ENCODE measurements at regions not wholly inside any gene's neighbourhood (a gene's known extent, or its start where the extent isn't known, plus 50 kb on each side); places are given as distances from the start of the nearest gene placed in this dataset.

GRCh38 chr4:13865871-13866669, 238.5 kb upstream of the BOD1L1 start:
- DNase-seq (ENCODE audit: low spot score), result no peak
- in situ Hi-C loops (cut with MboI; ENCODE audit: low pct_unique_long_range_greater_than_20kb, low sequenced_read_pairs, unreplicated experiment), result no loop called here
- no peak for TF ChIP-seq CTCF (IDR thresholded peaks at IDR 0.05; ENCODE audit: extremely low read depth, insufficient read depth, missing control alignments)

- DNase-seq (ENCODE audit: low spot score), result no peak
- in situ Hi-C loops (cut with MboI; ENCODE audit: low pct_unique_long_range_greater_than_20kb, low sequenced_read_pairs, unreplicated experiment), result no loop called here
Measured at GRCh38 chr4:13866881-13867280, 239.4 kb upstream of the BOD1L1 start.

GRCh38 chr4:13872155-13872554, 244.6 kb upstream of the BOD1L1 start:
- in situ Hi-C loops (cut with MboI; ENCODE audit: low pct_unique_long_range_greater_than_20kb, low sequenced_read_pairs, unreplicated experiment), result no loop called here
- TF ChIP-seq CTCF (IDR thresholded peaks at IDR 0.05; ENCODE audit: extremely low read depth, insufficient read depth, missing control alignments), result no peak
- DNase-seq (ENCODE audit: low spot score), result no peak

More at GRCh38 chr4:13866881-13867280, 239.4 kb upstream of the BOD1L1 start:
- no peak for TF ChIP-seq CTCF (IDR thresholded peaks at IDR 0.05; ENCODE audit: extremely low read depth, insufficient read depth, missing control alignments)

GRCh38 chr4:13872955-13873354, 245.4 kb upstream of the BOD1L1 start:
- no peak for TF ChIP-seq CTCF (IDR thresholded peaks at IDR 0.05; ENCODE audit: extremely low read depth, insufficient read depth, missing control alignments)
- no peak for DNase-seq (ENCODE audit: low spot score)
- in situ Hi-C loops (cut with MboI; ENCODE audit: low pct_unique_long_range_greater_than_20kb, low sequenced_read_pairs, unreplicated experiment), result no loop called here

- no peak for DNase-seq (ENCODE audit: low spot score)
- in situ Hi-C loops (cut with MboI; ENCODE audit: low pct_unique_long_range_greater_than_20kb, low sequenced_read_pairs, unreplicated experiment), result no loop called here
- no peak for TF ChIP-seq CTCF (IDR thresholded peaks at IDR 0.05; ENCODE audit: extremely low read depth, insufficient read depth, missing control alignments)
Measured at GRCh38 chr4:13875181-13875580, 247.7 kb upstream of the BOD1L1 start.

GRCh38 chr4:13876131-13876530, 248.6 kb upstream of the BOD1L1 start:
- in situ Hi-C loops (cut with MboI; ENCODE audit: low pct_unique_long_range_greater_than_20kb, low sequenced_read_pairs, unreplicated experiment), result no loop called here
- TF ChIP-seq CTCF (IDR thresholded peaks at IDR 0.05; ENCODE audit: extremely low read depth, insufficient read depth, missing control alignments), result no peak
- no peak for DNase-seq (ENCODE audit: low spot score)
